CD4-positive, alpha-beta T cell treated with Interferon alpha-2 for 1 hour (primary cell): ENCODE measurements at regions not wholly inside any gene's neighbourhood (a gene's known extent, or its start where the extent isn't known, plus 50 kb on each side); places are given as distances from the start of the nearest gene placed in this dataset.
"Not testable (repeated sequence)": the region's sequence is repeated elsewhere in the genome, so short reads cannot be mapped to it uniquely, and the experiment has no call there.

ENCODE experiments used
- DNase-seq, 2 donors: peaks; one replicate each; pipeline ENCODE4 v3.0.0-alpha.2; 2020 to 2022

- no peak for DNase-seq
These were observed 525.7 kb upstream of the CNTN5 start for GRCh38 chr11:98495016-98495415.

GRCh38 chr11:98495601-98496000, 525.1 kb upstream of the CNTN5 start:
- no peak for DNase-seq

- no peak for DNase-seq
These were observed 513.5 kb upstream of the CNTN5 start for GRCh38 chr11:98507208-98507607.

GRCh38 chr11:98512938-98513337, 507.8 kb upstream of the CNTN5 start:
- DNase-seq = no peak

GRCh38 chr11:98531576-98531975, 489.2 kb upstream of the CNTN5 start:
- DNase-seq = no peak

- DNase-seq = no peak
These were observed 484.7 kb upstream of the CNTN5 start for GRCh38 chr11:98536023-98536422.

GRCh38 chr11:98538358-98538757, 482.4 kb upstream of the CNTN5 start:
- not testable (repeated sequence) for DNase-seq

- DNase-seq = no peak
These were observed 475.1 kb upstream of the CNTN5 start for GRCh38 chr11:98545544-98546175.

GRCh38 chr11:98549571-98549970, 471.2 kb upstream of the CNTN5 start:
- DNase-seq = no peak

- no peak for DNase-seq
These were observed 460.8 kb upstream of the CNTN5 start for GRCh38 chr11:98559961-98560360.

GRCh38 chr11:98561252-98561651, 459.5 kb upstream of the CNTN5 start:
- no peak for DNase-seq

GRCh38 chr11:98561877-98562395, 458.8 kb upstream of the CNTN5 start:
- DNase-seq = no peak

GRCh38 chr11:98564233-98564632, 456.5 kb upstream of the CNTN5 start:
- DNase-seq = no peak

GRCh38 chr11:98564881-98565280, 455.9 kb upstream of the CNTN5 start:
- no peak for DNase-seq

- DNase-seq = no peak
These were observed 455.4 kb upstream of the CNTN5 start for GRCh38 chr11:98565311-98565710.

- no peak for DNase-seq
These were observed 453.8 kb upstream of the CNTN5 start for GRCh38 chr11:98566978-98567377.

- DNase-seq = no peak
These were observed 452.7 kb upstream of the CNTN5 start for GRCh38 chr11:98568013-98568412.

GRCh38 chr11:98572941-98573340, 447.8 kb upstream of the CNTN5 start:
- no peak for DNase-seq

GRCh38 chr11:98587884-98588283, 432.9 kb upstream of the CNTN5 start:
- DNase-seq = no peak

- no peak for DNase-seq
These were observed 430.8 kb upstream of the CNTN5 start for GRCh38 chr11:98589967-98590366.

- no peak for DNase-seq
These were observed 420.6 kb upstream of the CNTN5 start for GRCh38 chr11:98600103-98600502.

- DNase-seq = no peak
These were observed 419.7 kb upstream of the CNTN5 start for GRCh38 chr11:98600786-98601773.

- DNase-seq = no peak
These were observed 404.6 kb upstream of the CNTN5 start for GRCh38 chr11:98616098-98616655.

GRCh38 chr11:98621767-98622166, 399.0 kb upstream of the CNTN5 start:
- no peak for DNase-seq
